Fibroblast of mammary gland (primary cell): ENCODE measurements at regions not wholly inside any gene's neighbourhood (a gene's known extent, or its start where the extent isn't known, plus 50 kb on each side); places are given as distances from the start of the nearest gene placed in this dataset.
A peak's percentile ranks its signal among the peaks of the same experiment; 100 is the strongest.

Experiments
- DNase-seq: peaks from one replicate; pipeline ENCODE4 v3.0.0-alpha.2; 2010; ENCODE audit warnings: low read depth
- H3K4me3 ChIP-seq: 2 replicates; pipeline ENCODE4 v1.5.1; 2011; ENCODE audit warnings: low read depth, mild to moderate bottlenecking, low read length, moderate library complexity; ENCODE audit not compliant: control insufficient read depth
- TF ChIP-seq, protein P1 (sequence below): conservative IDR thresholded peaks from 2 replicates; pipeline ENCODE4 v1.5.1; 2011; ENCODE audit warnings: low read depth, low read length, inconsistent platforms; ENCODE audit not compliant: control insufficient read depth, insufficient read depth

- no peak overlapping the region for H3K4me3 ChIP-seq
- TF ChIP-seq, protein P1, sequence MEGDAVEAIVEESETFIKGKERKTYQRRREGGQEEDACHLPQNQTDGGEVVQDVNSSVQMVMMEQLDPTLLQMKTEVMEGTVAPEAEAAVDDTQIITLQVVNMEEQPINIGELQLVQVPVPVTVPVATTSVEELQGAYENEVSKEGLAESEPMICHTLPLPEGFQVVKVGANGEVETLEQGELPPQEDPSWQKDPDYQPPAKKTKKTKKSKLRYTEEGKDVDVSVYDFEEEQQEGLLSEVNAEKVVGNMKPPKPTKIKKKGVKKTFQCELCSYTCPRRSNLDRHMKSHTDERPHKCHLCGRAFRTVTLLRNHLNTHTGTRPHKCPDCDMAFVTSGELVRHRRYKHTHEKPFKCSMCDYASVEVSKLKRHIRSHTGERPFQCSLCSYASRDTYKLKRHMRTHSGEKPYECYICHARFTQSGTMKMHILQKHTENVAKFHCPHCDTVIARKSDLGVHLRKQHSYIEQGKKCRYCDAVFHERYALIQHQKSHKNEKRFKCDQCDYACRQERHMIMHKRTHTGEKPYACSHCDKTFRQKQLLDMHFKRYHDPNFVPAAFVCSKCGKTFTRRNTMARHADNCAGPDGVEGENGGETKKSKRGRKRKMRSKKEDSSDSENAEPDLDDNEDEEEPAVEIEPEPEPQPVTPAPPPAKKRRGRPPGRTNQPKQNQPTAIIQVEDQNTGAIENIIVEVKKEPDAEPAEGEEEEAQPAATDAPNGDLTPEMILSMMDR = no peak
- no peak for DNase-seq
Measured at GRCh38 chr2:67873916-67874315, 188.9 kb downstream of the C1D start.

- H3K4me3 ChIP-seq = no peak overlapping the region
- peak; percentile 53 for DNase-seq
- TF ChIP-seq, protein P1 = no peak
Measured at GRCh38 chr2:67876176-67876575, 186.6 kb downstream of the C1D start.

GRCh38 chr2:67877301-67877700 is 185.5 kb downstream of the C1D start:
- H3K4me3 ChIP-seq = no peak overlapping the region
- TF ChIP-seq, protein P1 = no peak
- no peak for DNase-seq

DNA sequence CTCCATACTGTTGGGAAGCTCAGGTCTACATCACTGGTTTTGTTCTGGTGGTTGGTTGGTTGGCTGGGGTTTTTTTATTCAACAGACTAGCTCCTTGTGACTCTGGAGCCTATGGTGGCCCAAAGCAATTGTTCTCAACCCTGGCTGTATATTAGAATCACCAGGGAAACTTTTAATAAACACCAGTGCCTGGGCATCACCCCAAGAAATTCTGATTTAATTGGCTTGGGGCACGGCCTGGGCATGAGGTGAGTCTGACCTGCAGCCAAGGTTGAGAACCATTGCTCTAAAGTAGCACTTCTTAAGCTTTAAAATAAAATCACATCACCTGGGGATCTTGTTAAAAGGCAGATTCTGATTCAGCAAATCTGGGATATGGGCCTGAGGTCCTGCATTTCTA is 184.1 kb downstream of the C1D start:
- TF ChIP-seq, protein P1 = no peak
- DNase-seq = no peak
- H3K4me3 ChIP-seq = no peak overlapping the region

- DNase-seq = peak; percentile 80
- TF ChIP-seq, protein P1 = no peak
- H3K4me3 ChIP-seq = no peak overlapping the region
Measured at GRCh38 chr2:67879586-67880290, 183.1 kb downstream of the C1D start.

- TF ChIP-seq, protein P1 = no peak
- DNase-seq = peak; percentile 41
- no peak overlapping the region for H3K4me3 ChIP-seq
Measured at GRCh38 chr2:67880291-67880761, 182.5 kb downstream of the C1D start.
